Brain microvascular endothelial cell (primary cell): ENCODE measurements at regions not wholly inside any gene's neighbourhood (a gene's known extent, or its start where the extent isn't known, plus 50 kb on each side); places are given as distances from the start of the nearest gene placed in this dataset.

Experiments
- DNase-seq: peaks from one replicate; pipeline ENCODE4 v3.0.0-alpha.2; 2020
- H3K27ac ChIP-seq: fragments of 250-450 bp; sonication (Bioruptor Pico); 2 replicates; pipeline ENCODE4 v1.5.1; 2020; ENCODE audit warnings: mild to moderate bottlenecking, moderate library complexity
- H3K27me3 ChIP-seq: fragments of 250-450 bp; sonication (Bioruptor Pico); replicated peaks from 2 replicates; pipeline ENCODE4 v1.5.1; 2020; ENCODE audit warnings: mild to moderate bottlenecking
- H3K36me3 ChIP-seq: fragments of 250-450 bp; sonication (Bioruptor Pico); replicated peaks from 2 replicates; pipeline ENCODE4 v1.5.1; 2020; ENCODE audit warnings: mild to moderate bottlenecking
- H3K4me3 ChIP-seq: 2 replicates; pipeline ENCODE4 v1.5.1; 2011; ENCODE audit warnings: low read depth, mild to moderate bottlenecking, control low read depth, low read length, moderate library complexity
- in situ Hi-C: cut with HindIII; loops from 2 replicates; pipeline ENCODE4 v1.10.0; 2017; ENCODE audit warnings: low sequenced_read_pairs, low pct_ligation_motif_present
- TF ChIP-seq, protein P1 (sequence below): IDR thresholded peaks from 2 replicates; pipeline ENCODE4 v1.5.1; 2011; ENCODE audit warnings: low read depth, mild to moderate bottlenecking, moderate library complexity, low read length, control low read depth, inconsistent platforms; ENCODE audit errors: missing control alignments

DNA sequence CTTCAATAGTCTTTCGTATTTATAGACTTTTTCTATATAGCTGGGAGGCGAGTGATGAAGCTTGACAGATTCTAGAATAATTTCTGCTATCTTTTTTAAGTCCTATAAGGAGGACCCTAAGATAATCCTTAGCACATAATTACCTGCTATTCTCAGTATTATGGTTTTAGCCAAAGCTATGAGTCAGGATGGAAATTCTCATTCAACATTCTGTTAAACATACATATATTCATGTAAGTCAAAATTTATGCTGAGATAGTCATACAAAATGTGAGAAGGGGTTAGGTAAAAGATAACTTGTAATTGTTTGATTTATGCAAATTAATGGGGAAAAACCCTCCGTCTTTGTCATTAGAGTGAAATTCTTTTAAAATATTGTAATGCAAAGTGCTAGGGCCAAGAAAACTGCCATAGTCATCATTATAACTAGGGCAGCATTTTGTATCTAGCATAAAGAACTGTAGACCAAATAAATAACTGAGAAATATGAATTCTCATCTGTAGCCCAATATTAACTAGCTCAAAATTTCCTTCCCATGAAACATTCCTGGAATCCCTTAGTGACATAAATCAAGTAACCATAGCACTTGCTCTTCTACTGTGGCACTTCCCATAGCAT, 118.5 kb downstream of the MRPS30 start:
- no peaks in the 10 kb centered on the region for H3K27me3 ChIP-seq
- in situ Hi-C loops = no loop called here
- H3K4me3 ChIP-seq = no peak overlapping the region
- TF ChIP-seq, protein P1, sequence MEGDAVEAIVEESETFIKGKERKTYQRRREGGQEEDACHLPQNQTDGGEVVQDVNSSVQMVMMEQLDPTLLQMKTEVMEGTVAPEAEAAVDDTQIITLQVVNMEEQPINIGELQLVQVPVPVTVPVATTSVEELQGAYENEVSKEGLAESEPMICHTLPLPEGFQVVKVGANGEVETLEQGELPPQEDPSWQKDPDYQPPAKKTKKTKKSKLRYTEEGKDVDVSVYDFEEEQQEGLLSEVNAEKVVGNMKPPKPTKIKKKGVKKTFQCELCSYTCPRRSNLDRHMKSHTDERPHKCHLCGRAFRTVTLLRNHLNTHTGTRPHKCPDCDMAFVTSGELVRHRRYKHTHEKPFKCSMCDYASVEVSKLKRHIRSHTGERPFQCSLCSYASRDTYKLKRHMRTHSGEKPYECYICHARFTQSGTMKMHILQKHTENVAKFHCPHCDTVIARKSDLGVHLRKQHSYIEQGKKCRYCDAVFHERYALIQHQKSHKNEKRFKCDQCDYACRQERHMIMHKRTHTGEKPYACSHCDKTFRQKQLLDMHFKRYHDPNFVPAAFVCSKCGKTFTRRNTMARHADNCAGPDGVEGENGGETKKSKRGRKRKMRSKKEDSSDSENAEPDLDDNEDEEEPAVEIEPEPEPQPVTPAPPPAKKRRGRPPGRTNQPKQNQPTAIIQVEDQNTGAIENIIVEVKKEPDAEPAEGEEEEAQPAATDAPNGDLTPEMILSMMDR = no peak
- DNase-seq = no peak
- H3K27ac ChIP-seq = no peak overlapping the region
- no peaks in the 10 kb centered on the region for H3K36me3 ChIP-seq

- no peak for DNase-seq
- in situ Hi-C loops = no loop called here
- H3K27ac ChIP-seq = no peak overlapping the region
- no peak overlapping the region for H3K4me3 ChIP-seq
- H3K27me3 ChIP-seq = no peaks in the 10 kb centered on the region
- H3K36me3 ChIP-seq = no peaks in the 10 kb centered on the region
- TF ChIP-seq, protein P1 = no peak
Observed at GRCh38 chr5:44932922-44933585, 124.3 kb downstream of the MRPS30 start.

- Histone ChIP-seq H3K27ac (no peak overlapping the region), H3K27me3 (no peaks in the 10 kb centered on the region), H3K4me3 (no peak overlapping the region), H3K36me3 (no peaks in the 10 kb centered on the region)
- in situ Hi-C loops = no loop called here
- TF ChIP-seq, protein P1 = no peak
- no peak for DNase-seq
Observed at GRCh38 chr5:44933686-44934085, 124.9 kb downstream of the MRPS30 start.

DNA sequence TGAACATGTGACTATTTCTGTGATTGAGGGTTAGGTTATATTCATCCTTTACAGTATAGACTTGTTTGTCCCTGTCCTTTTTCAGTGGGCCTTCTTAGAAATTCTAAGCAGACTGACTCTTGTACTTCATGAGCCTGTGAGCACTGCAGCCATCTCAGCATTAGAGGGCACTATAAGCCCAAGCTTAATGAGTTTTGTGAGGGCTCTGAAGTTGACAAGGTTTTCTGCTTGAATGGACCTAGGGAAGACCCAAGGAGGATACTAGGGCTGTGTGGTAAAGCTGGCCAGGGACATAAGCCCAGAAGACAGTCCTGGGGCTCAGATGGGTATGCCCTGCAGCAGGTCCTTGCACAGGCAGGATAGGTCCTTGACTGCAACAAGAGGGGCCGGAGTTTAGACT, 126.5 kb downstream of the MRPS30 start:
- no peak overlapping the region for H3K4me3 ChIP-seq
- H3K27ac ChIP-seq = no peak overlapping the region
- no peak for DNase-seq
- TF ChIP-seq, protein P1 = no peak
- in situ Hi-C loops = no loop called here
- H3K27me3 ChIP-seq = no peaks in the 10 kb centered on the region
- H3K36me3 ChIP-seq = no peaks in the 10 kb centered on the region

GRCh38 chr5:44935871-44936270, 127.1 kb downstream of the MRPS30 start:
- TF ChIP-seq, protein P1 = no peak
- no peak for DNase-seq
- Histone ChIP-seq H3K4me3 (no peak overlapping the region), H3K36me3 (no peaks in the 10 kb centered on the region), H3K27ac (no peak overlapping the region), H3K27me3 (no peaks in the 10 kb centered on the region)
- in situ Hi-C loops = no loop called here
